RWPE2 (cell line): ENCODE measurements at regions not wholly inside any gene's neighbourhood (a gene's known extent, or its start where the extent isn't known, plus 50 kb on each side); places are given as distances from the start of the nearest gene placed in this dataset.

Source experiments
- ATAC-seq: fragments of 200-7000 bp; cut with Tn5 transposase; 3 replicates; pipeline ENCODE4 v1.9.1; 2021; ENCODE audit warnings: low read depth
- DNase-seq: peaks from one replicate; pipeline ENCODE4 v3.0.0-alpha.2; 2020; ENCODE audit warnings: low spot score
- H3K27ac ChIP-seq: fragments of 450-650 bp; 2 replicates; pipeline ENCODE4 v1.5.1; 2017; ENCODE audit warnings: mild to moderate bottlenecking; ENCODE audit not compliant: poor library complexity, severe bottlenecking
- H3K27me3 ChIP-seq: fragments of 250-450 bp; sonication (Bioruptor Pico); 2 replicates; pipeline ENCODE4 v1.5.1; 2021; ENCODE audit warnings: mild to moderate bottlenecking, moderate library complexity; ENCODE audit not compliant: insufficient read depth, poor library complexity, severe bottlenecking
- H3K36me3 ChIP-seq: fragments of 250-450 bp; sonication (Bioruptor Pico); 2 replicates; pipeline ENCODE4 v1.5.1; 2020; ENCODE audit warnings: low read depth, mild to moderate bottlenecking, moderate library complexity
- H3K4me1 ChIP-seq: fragments of 250-450 bp; sonication (Bioruptor Pico); 2 replicates; pipeline ENCODE4 v1.5.1; 2021; ENCODE audit warnings: mild to moderate bottlenecking, moderate library complexity; ENCODE audit not compliant: insufficient read depth, poor library complexity, severe bottlenecking
- H3K4me3 ChIP-seq: fragments of 250-450 bp; sonication (Bioruptor Pico); 2 replicates; pipeline ENCODE4 v1.5.1; 2021; ENCODE audit warnings: mild to moderate bottlenecking, moderate library complexity; ENCODE audit not compliant: severe bottlenecking
- H3K9me3 ChIP-seq: fragments of 250-450 bp; sonication (Bioruptor Pico); 2 replicates; pipeline ENCODE4 v1.5.1; 2021; ENCODE audit warnings: mild to moderate bottlenecking, moderate library complexity; ENCODE audit not compliant: severe bottlenecking
- CTCF ChIP-seq: fragments of 450-650 bp; IDR thresholded peaks from one replicate; pipeline ENCODE4 v1.5.1; 2017; ENCODE audit warnings: mild to moderate bottlenecking, moderate library complexity; ENCODE audit not compliant: poor library complexity, severe bottlenecking

- H3K27ac ChIP-seq, result no peak overlapping the region
- H3K36me3 ChIP-seq, result peaks cover 45% of the 10 kb centered on the region
- DNase-seq, result no peak
- TF ChIP-seq CTCF, result peak; percentile 39
- no peak for ATAC-seq
- no peak overlapping the region for H3K4me3 ChIP-seq
- H3K9me3 ChIP-seq, result no peaks in the 10 kb centered on the region
- peaks cover 26% of the 10 kb centered on the region for H3K4me1 ChIP-seq
- H3K27me3 ChIP-seq, result no peaks in the 10 kb centered on the region
Measured at GRCh38 chr7:130939321-130940095, 205.5 kb upstream of the KLF14 start.

GRCh38 chr7:130940326-130940725, 206.3 kb upstream of the KLF14 start:
- no peak overlapping the region for H3K27ac ChIP-seq
- H3K27me3 ChIP-seq, result no peaks in the 10 kb centered on the region
- peaks cover 53% of the 10 kb centered on the region for H3K36me3 ChIP-seq
- ATAC-seq, result no peak
- TF ChIP-seq CTCF, result no peak
- H3K4me1 ChIP-seq, result peaks cover 32% of the 10 kb centered on the region
- DNase-seq, result no peak
- H3K9me3 ChIP-seq, result no peaks in the 10 kb centered on the region
- H3K4me3 ChIP-seq, result no peak overlapping the region

- Histone ChIP-seq H3K4me3 (no peak overlapping the region), H3K27me3 (no peaks in the 10 kb centered on the region), H3K27ac (no peak overlapping the region), H3K36me3 (peaks cover 59% of the 10 kb centered on the region), H3K4me1 (peaks cover 36% of the 10 kb centered on the region), H3K9me3 (no peaks in the 10 kb centered on the region)
- no peak for TF ChIP-seq CTCF
- no peak for DNase-seq
- ATAC-seq, result no peak
Measured at GRCh38 chr7:130940907-130941306, 206.9 kb upstream of the KLF14 start.

- ATAC-seq, result no peak
- no peak for TF ChIP-seq CTCF
- Histone ChIP-seq H3K9me3 (no peaks in the 10 kb centered on the region), H3K4me1 (peaks cover 43% of the 10 kb centered on the region), H3K4me3 (no peak overlapping the region), H3K27me3 (no peaks in the 10 kb centered on the region), H3K27ac (peak overlapping the region; percentile 69), H3K36me3 (peaks cover 66% of the 10 kb centered on the region)
- no peak for DNase-seq
Measured at GRCh38 chr7:130941322-130942210, 207.6 kb upstream of the KLF14 start.
